ENCODE measurements at regions not wholly inside any gene's neighbourhood (a gene's known extent, or its start where the extent isn't known, plus 50 kb on each side); places are given as distances from the start of the nearest gene placed in this dataset.
A peak's percentile ranks its signal among the peaks of the same experiment; 100 is the strongest.

GRCh38 chr13:68897331-68897928, 1210.2 kb upstream of the ATXN8OS start:
- ChIA-PET POLR2A (ENCODE audit: partially characterized antibody) (interaction anchor here (1.1 kb wide), 1 partner anchor 10 kb away, joined by 3 read pairs; no protein-coding TSS in a partner anchor), CTCF (ENCODE audit: partially characterized antibody) (no interaction called here)
- Histone ChIP-seq H3K79me2 (ENCODE audit: control insufficient read depth in 1 of 2, insufficient read depth in 2 of 2, low read length in 2 of 2) (no peaks in the 10 kb centered on the region), H4K5ac (ENCODE audit: insufficient read length, low read depth, low read length) (no peak overlapping the region), H2AK5ac (ENCODE audit: low read depth, low read length) (no peak overlapping the region), H3K36me3 (ENCODE audit: control insufficient read depth in 2 of 4, insufficient read depth in 4 of 4, low read length in 3 of 4) (peaks cover 0 to 9% (median 0%) of the 10 kb centered on the region in 4 experiments; a peak in 1 of 8 replicates), H2BK5ac (ENCODE audit: low read depth, low read length) (no peak overlapping the region; the same call in 1 of the 2 replicates), H2BK20ac (ENCODE audit: low read length) (0 out of 2 replicates have a peak overlapping the region, but pooled peaks have one; percentile 40), H3K79me1 (ENCODE audit: low read depth, low read length) (no peaks in the 10 kb centered on the region), H4K8ac (ENCODE audit: extremely low read depth, insufficient read depth, low read length) (no peak overlapping the region), H3K27me3 (replicated peaks in 1 of 4; ENCODE audit: control insufficient read depth in 3 of 4, extremely low read depth in 1 of 4, insufficient read depth in 3 of 4, low read length in 3 of 4) (no peaks in the 10 kb centered on the region), H4K20me1 (replicated peaks in 1 of 2; ENCODE audit: control insufficient read depth in 1 of 2, insufficient read depth in 2 of 2, low read length in 2 of 2) (no peaks in the 10 kb centered on the region), H3K23me2 (ENCODE audit: low read depth, low read length) (no peaks in the 10 kb centered on the region), H3K23ac (ENCODE audit: insufficient read length) (no peak overlapping the region), H3K9me3 (ENCODE audit: insufficient read depth in 2 of 2, low read depth in 1 of 2, low read length in 1 of 2) (no peaks in the 10 kb centered on the region), H3K4me2 (ENCODE audit: insufficient read depth in 1 of 2, low read depth in 2 of 2, low read length in 2 of 2) (peak overlapping the region; percentile 48 to 50; a peak in 2 of 4 replicates), H2BK12ac (ENCODE audit: low read depth, low read length) (0 out of 2 replicates have a peak overlapping the region, but pooled peaks have one; percentile 60), H3K4ac (replicated peaks; ENCODE audit: insufficient read length, low read depth, low read length) (no peak overlapping the region), H3K9ac (replicated peaks in 1 of 4; ENCODE audit: extremely low read depth in 1 of 4, low read depth in 3 of 4, low read length in 3 of 4) (no peak overlapping the region), H2AFZ (ENCODE audit: low read length) (no peak overlapping the region), H3K14ac (ENCODE audit: insufficient read length) (no peak overlapping the region), H3K18ac (ENCODE audit: extremely low read depth, low read length) (no peak overlapping the region), H2BK120ac (replicated peaks; ENCODE audit: low read depth, low read length) (no peak overlapping the region), H3K4me3 (ENCODE audit: extremely low read depth in 1 of 4, insufficient read depth in 2 of 4, low read depth in 3 of 4, low read length in 4 of 4) (no peak overlapping the region), H3K56ac (replicated peaks; ENCODE audit: insufficient read length, low read depth, low read length) (no peak overlapping the region), H3K27ac (ENCODE audit: low read depth, low read length) (no peak overlapping the region), H2BK15ac (ENCODE audit: low read length) (no peak overlapping the region), H4K91ac (replicated peaks; ENCODE audit: insufficient read length, low read length) (no peak overlapping the region), H3K4me1 (replicated peaks in 1 of 4; ENCODE audit: control insufficient read depth in 3 of 4, insufficient read depth in 4 of 4, low read length in 3 of 4) (peaks cover 0 to 4% (median 2%) of the 10 kb centered on the region in 4 experiments; a peak in 2 of 7 replicates)
- FAIRE-seq: peak; percentile 82
- DNase-seq (ENCODE audit: low read depth in 1 of 2, low spot score in 2 of 2): no peak
- no peak for TF ChIP-seq RXRA (IDR thresholded peaks at IDR 0.05; ENCODE audit: insufficient read depth, low read depth, low read length)

Data from H1 (cell line).